Hepatocyte (in vitro differentiated cells): ENCODE measurements at regions not wholly inside any gene's neighbourhood (a gene's known extent, or its start where the extent isn't known, plus 50 kb on each side); places are given as distances from the start of the nearest gene placed in this dataset.

Experiments
- DNase-seq: peaks from one replicate; pipeline ENCODE4 v3.0.0-alpha.2; 2016; ENCODE audit warnings: low spot score
- H2AFZ ChIP-seq: fragments of 200-600 bp; sonication (generic); 2 replicates; pipeline ENCODE4 v1.6.0; 2016; ENCODE audit warnings: antibody characterized with exemption, mild to moderate bottlenecking
- H3K27ac ChIP-seq: fragments of 200-600 bp; sonication (generic); 2 replicates; pipeline ENCODE4 v1.5.1; 2016; ENCODE audit warnings: mild to moderate bottlenecking
- H3K27me3 ChIP-seq: fragments of 200-600 bp; sonication (generic); 2 replicates; pipeline ENCODE4 v1.6.1; 2016
- H3K36me3 ChIP-seq: fragments of 200-600 bp; sonication (generic); replicated peaks from 2 replicates; pipeline ENCODE4 v1.5.1; 2016; ENCODE audit warnings: low read depth; ENCODE audit not compliant: insufficient read depth
- H3K4me1 ChIP-seq: fragments of 200-600 bp; sonication (generic); 2 replicates; pipeline ENCODE4 v1.5.1; 2016; ENCODE audit warnings: mild to moderate bottlenecking, moderate library complexity; ENCODE audit not compliant: insufficient read depth
- H3K4me2 ChIP-seq: fragments of 200-600 bp; sonication (generic); 2 replicates; pipeline ENCODE4 v1.6.0; 2016
- H3K4me3 ChIP-seq: fragments of 200-600 bp; sonication (generic); 2 replicates; pipeline ENCODE4 v1.5.1; 2016; ENCODE audit warnings: mild to moderate bottlenecking
- H3K79me2 ChIP-seq: fragments of 200-600 bp; sonication (generic); 2 replicates; pipeline ENCODE4 v1.6.0; 2017; ENCODE audit warnings: mild to moderate bottlenecking
- H3K9me2 ChIP-seq: fragments of 200-600 bp; sonication (generic); replicated peaks from 2 replicates; pipeline ENCODE4 v1.6.0; 2017; ENCODE audit warnings: mild to moderate bottlenecking; ENCODE audit not compliant: insufficient read depth
- H3K9me3 ChIP-seq: fragments of 200-600 bp; sonication (generic); 2 replicates; pipeline ENCODE4 v1.5.1; 2016; ENCODE audit warnings: low read depth, mild to moderate bottlenecking
- H4K20me1 ChIP-seq: fragments of 200-600 bp; sonication (generic); 2 replicates; pipeline ENCODE4 v1.6.0; 2016; ENCODE audit warnings: mild to moderate bottlenecking; ENCODE audit not compliant: insufficient read depth, poor library complexity, severe bottlenecking
- EZH2 ChIP-seq: fragments of 200-600 bp; sonication (generic); IDR thresholded peaks from 2 replicates; pipeline ENCODE4 v1.6.1; 2016; ENCODE audit warnings: antibody characterized with exemption, mild to moderate bottlenecking, borderline replicate concordance
- EZH2phosphoT487 ChIP-seq: fragments of 200-600 bp; sonication (generic); IDR thresholded peaks from one replicate; pipeline ENCODE4 v1.6.1; 2018; ENCODE audit warnings: antibody characterized with exemption, mild to moderate bottlenecking, low read depth, moderate library complexity; ENCODE audit not compliant: unreplicated experiment, severe bottlenecking
- WGBS: methylation state at CpG from one replicate; pipeline ENCODE4 v1.1.6; 2016; ENCODE audit warnings: low lambda C conversion rate; ENCODE audit errors: missing lambda C conversion rate; 5-methylcytosine and 5-hydroxymethylcytosine counted together
- TF ChIP-seq, protein P1 (sequence below): fragments of 200-600 bp; sonication (generic); IDR thresholded peaks from 2 replicates; pipeline ENCODE4 v1.5.1; 2016; ENCODE audit warnings: antibody characterized with exemption, mild to moderate bottlenecking; ENCODE audit not compliant: poor library complexity

DNA sequence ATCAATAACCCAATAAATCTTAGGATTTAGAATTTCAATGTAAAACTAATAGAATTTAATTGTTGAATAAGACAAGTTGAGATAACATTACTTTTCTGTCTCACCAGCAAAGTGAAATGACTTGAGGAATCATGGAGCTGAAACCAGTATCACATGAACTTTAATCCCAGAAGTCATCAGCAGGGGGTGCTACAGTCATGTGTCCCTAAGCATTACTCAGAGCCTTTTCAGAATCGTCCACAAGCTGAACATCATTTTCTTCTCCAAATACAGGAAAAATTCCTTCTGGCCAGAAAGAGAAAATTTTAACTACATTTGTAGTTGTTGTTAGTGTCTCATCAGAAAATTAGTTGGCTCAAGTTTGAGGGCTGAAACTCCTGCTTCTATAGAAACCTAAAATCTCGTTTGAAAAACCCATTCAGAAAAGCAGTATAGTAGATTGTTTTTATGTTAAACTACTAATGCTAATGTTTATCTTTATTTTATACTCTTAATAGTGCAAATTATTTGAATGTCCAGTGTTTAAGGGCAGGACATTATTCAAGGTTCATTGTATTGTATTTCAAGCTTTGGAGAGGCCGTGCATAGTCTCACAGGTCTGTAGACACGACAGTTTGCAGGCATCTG is 384.1 kb downstream of the PLOD2 start:
- H4K20me1 ChIP-seq = no peaks in the 10 kb centered on the region
- H3K79me2 ChIP-seq = no peaks in the 10 kb centered on the region
- no peak for TF ChIP-seq EZH2
- TF ChIP-seq, protein P1, sequence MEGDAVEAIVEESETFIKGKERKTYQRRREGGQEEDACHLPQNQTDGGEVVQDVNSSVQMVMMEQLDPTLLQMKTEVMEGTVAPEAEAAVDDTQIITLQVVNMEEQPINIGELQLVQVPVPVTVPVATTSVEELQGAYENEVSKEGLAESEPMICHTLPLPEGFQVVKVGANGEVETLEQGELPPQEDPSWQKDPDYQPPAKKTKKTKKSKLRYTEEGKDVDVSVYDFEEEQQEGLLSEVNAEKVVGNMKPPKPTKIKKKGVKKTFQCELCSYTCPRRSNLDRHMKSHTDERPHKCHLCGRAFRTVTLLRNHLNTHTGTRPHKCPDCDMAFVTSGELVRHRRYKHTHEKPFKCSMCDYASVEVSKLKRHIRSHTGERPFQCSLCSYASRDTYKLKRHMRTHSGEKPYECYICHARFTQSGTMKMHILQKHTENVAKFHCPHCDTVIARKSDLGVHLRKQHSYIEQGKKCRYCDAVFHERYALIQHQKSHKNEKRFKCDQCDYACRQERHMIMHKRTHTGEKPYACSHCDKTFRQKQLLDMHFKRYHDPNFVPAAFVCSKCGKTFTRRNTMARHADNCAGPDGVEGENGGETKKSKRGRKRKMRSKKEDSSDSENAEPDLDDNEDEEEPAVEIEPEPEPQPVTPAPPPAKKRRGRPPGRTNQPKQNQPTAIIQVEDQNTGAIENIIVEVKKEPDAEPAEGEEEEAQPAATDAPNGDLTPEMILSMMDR = peak; percentile 68
- no peak overlapping the region for H2AFZ ChIP-seq
- peak; percentile 84 for DNase-seq
- H3K4me2 ChIP-seq = no peak overlapping the region
- no peaks in the 10 kb centered on the region for H3K36me3 ChIP-seq
- no peak overlapping the region for H3K4me3 ChIP-seq
- no peaks in the 10 kb centered on the region for H3K4me1 ChIP-seq
- H3K9me2 ChIP-seq = no peaks in the 10 kb centered on the region
- no peak overlapping the region for H3K27ac ChIP-seq
- no peaks in the 10 kb centered on the region for H3K9me3 ChIP-seq
- H3K27me3 ChIP-seq = no peaks in the 10 kb centered on the region
- 74% methylated on average over 4 of the region's 4 CpGs for WGBS

DNA sequence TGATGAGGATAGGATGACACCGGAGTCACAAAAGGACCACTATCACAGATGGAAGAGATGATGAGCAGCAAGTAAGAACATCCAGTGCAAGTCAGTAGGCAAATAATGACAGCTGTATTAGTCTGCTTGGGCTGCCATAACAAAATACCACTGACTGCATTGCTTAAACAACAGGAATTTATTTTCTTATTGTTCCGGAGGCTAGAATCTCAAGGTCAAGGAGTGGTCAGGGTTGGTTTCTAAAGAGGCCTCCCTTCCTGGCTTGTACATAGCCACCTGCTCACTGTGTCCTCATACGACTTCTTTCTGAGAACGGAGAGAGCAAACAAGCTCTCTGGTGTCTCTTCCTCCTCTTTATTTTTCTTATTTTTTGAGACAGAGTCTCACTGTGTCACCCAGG is 380.7 kb downstream of the PLOD2 start:
- H4K20me1 ChIP-seq = no peaks in the 10 kb centered on the region
- TF ChIP-seq EZH2 (no peak), EZH2phosphoT487 (no peak)
- TF ChIP-seq, protein P1 = no peak
- H3K9me2 ChIP-seq = no peaks in the 10 kb centered on the region
- no peaks in the 10 kb centered on the region for H3K79me2 ChIP-seq
- no peak overlapping the region for H3K27ac ChIP-seq
- no peak for DNase-seq
- H3K9me3 ChIP-seq = no peaks in the 10 kb centered on the region
- H3K4me3 ChIP-seq = no peak overlapping the region
- no peak overlapping the region for H3K4me2 ChIP-seq
- no peak overlapping the region for H2AFZ ChIP-seq
- H3K4me1 ChIP-seq = no peaks in the 10 kb centered on the region
- H3K36me3 ChIP-seq = no peaks in the 10 kb centered on the region
- WGBS = 85% methylated on average over 4 of the region's 4 CpGs
- H3K27me3 ChIP-seq = no peaks in the 10 kb centered on the region

DNA sequence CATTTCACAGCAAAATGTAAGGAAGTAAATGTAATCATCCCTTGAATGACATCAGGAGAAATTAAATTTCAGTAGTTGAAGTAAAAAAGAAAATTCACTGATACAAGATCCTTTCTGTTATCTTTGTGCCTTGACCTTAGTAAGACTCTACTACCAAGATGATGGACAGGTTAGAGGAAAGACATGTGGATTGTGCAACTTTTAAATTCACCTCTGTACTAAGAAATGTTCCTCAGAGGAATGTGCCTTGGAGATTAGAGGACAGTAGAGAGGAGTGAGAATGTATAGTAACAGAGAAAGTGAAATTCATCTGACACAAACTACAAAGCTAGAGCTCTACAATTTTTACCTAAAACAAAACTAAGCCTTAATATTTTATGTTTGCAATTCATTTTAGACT is 375.3 kb downstream of the PLOD2 start:
- no peaks in the 10 kb centered on the region for H4K20me1 ChIP-seq
- H3K4me3 ChIP-seq = no peak overlapping the region
- H3K27ac ChIP-seq = no peak overlapping the region
- no peaks in the 10 kb centered on the region for H3K36me3 ChIP-seq
- no peaks in the 10 kb centered on the region for H3K4me1 ChIP-seq
- H3K9me2 ChIP-seq = no peaks in the 10 kb centered on the region
- H3K4me2 ChIP-seq = no peak overlapping the region
- TF ChIP-seq, protein P1 = no peak
- TF ChIP-seq EZH2phosphoT487 (no peak), EZH2 (no peak)
- H2AFZ ChIP-seq = no peak overlapping the region
- H3K27me3 ChIP-seq = no peaks in the 10 kb centered on the region
- no peaks in the 10 kb centered on the region for H3K9me3 ChIP-seq
- no peaks in the 10 kb centered on the region for H3K79me2 ChIP-seq
- DNase-seq = no peak

DNA sequence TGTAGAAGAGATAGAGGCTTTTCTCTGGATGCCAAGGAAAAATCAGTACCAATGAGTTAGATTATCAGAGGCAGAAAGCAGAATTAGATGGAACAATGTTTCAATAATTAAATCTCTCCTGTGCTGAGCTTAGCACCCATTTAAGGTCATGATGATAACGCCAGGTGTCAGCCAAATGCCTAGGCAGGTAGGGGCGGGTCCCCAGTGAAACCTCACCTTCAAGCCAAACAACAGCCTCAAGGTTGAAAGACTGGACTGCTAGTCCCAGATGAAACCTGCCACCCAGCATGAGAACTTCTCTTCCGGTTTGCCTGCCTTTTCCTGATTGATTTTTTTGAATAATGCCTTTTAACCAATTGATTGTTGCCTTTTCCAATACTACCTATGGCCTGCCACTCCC is 363.0 kb downstream of the PLOD2 start:
- Histone ChIP-seq H3K27me3 (no peaks in the 10 kb centered on the region), H3K27ac (no peak overlapping the region), H3K4me3 (no peak overlapping the region), H3K9me3 (no peaks in the 10 kb centered on the region), H3K4me1 (peaks cover 5% of the 10 kb centered on the region), H3K36me3 (no peaks in the 10 kb centered on the region), H2AFZ (no peak overlapping the region), H3K4me2 (no peak overlapping the region), H4K20me1 (no peaks in the 10 kb centered on the region), H3K9me2 (no peaks in the 10 kb centered on the region), H3K79me2 (no peaks in the 10 kb centered on the region)
- TF ChIP-seq EZH2phosphoT487 (no peak), EZH2 (no peak)
- TF ChIP-seq, protein P1 = no peak
- DNase-seq = no peak
- WGBS = 76% methylated on average over 3 of the region's 3 CpGs
